Hepatocyte (in vitro differentiated cells): ENCODE measurements at regions not wholly inside any gene's neighbourhood (a gene's known extent, or its start where the extent isn't known, plus 50 kb on each side); places are given as distances from the start of the nearest gene placed in this dataset.

ENCODE experiments used
- EZH2 ChIP-seq: fragments of 200-600 bp; sonication (generic); IDR thresholded peaks from 2 replicates; pipeline ENCODE4 v1.6.1; 2016; ENCODE audit warnings: antibody characterized with exemption, mild to moderate bottlenecking, borderline replicate concordance
- EZH2phosphoT487 ChIP-seq: fragments of 200-600 bp; sonication (generic); IDR thresholded peaks from one replicate; pipeline ENCODE4 v1.6.1; 2018; ENCODE audit warnings: antibody characterized with exemption, mild to moderate bottlenecking, low read depth, moderate library complexity; ENCODE audit not compliant: unreplicated experiment, severe bottlenecking
- TF ChIP-seq, protein P1 (sequence below): fragments of 200-600 bp; sonication (generic); IDR thresholded peaks from 2 replicates; pipeline ENCODE4 v1.5.1; 2016; ENCODE audit warnings: antibody characterized with exemption, mild to moderate bottlenecking; ENCODE audit not compliant: poor library complexity

GRCh38 chr5:124885490-124885889, 139.1 kb upstream of the ZNF608 start:
- TF ChIP-seq EZH2 (no peak), EZH2phosphoT487 (no peak)
- TF ChIP-seq, protein P1, sequence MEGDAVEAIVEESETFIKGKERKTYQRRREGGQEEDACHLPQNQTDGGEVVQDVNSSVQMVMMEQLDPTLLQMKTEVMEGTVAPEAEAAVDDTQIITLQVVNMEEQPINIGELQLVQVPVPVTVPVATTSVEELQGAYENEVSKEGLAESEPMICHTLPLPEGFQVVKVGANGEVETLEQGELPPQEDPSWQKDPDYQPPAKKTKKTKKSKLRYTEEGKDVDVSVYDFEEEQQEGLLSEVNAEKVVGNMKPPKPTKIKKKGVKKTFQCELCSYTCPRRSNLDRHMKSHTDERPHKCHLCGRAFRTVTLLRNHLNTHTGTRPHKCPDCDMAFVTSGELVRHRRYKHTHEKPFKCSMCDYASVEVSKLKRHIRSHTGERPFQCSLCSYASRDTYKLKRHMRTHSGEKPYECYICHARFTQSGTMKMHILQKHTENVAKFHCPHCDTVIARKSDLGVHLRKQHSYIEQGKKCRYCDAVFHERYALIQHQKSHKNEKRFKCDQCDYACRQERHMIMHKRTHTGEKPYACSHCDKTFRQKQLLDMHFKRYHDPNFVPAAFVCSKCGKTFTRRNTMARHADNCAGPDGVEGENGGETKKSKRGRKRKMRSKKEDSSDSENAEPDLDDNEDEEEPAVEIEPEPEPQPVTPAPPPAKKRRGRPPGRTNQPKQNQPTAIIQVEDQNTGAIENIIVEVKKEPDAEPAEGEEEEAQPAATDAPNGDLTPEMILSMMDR, result no peak
